ENCODE measurements at regions not wholly inside any gene's neighbourhood (a gene's known extent, or its start where the extent isn't known, plus 50 kb on each side); places are given as distances from the start of the nearest gene placed in this dataset.
"Not testable (repeated sequence)": the region's sequence is repeated elsewhere in the genome, so short reads cannot be mapped to it uniquely, and the experiment has no call there.

GRCh38 chr5:34450338-34450737, 205.8 kb upstream of the RAI14 start:
- DNase-seq = no peak

GRCh38 chr5:34452170-34452828, 203.8 kb upstream of the RAI14 start:
- DNase-seq = no peak

GRCh38 chr5:34455098-34455497, 201.0 kb upstream of the RAI14 start:
- no peak for DNase-seq

GRCh38 chr5:34459908-34460307, 196.2 kb upstream of the RAI14 start:
- DNase-seq = no peak

GRCh38 chr5:34460496-34460895, 195.6 kb upstream of the RAI14 start:
- no peak for DNase-seq

GRCh38 chr5:34464829-34465228, 191.3 kb upstream of the RAI14 start:
- no peak for DNase-seq

- not testable (repeated sequence) for DNase-seq
Observed at GRCh38 chr5:34465301-34465700, 190.8 kb upstream of the RAI14 start.

- DNase-seq = not testable (repeated sequence)
Observed at GRCh38 chr5:34466519-34467388, 189.4 kb upstream of the RAI14 start.

GRCh38 chr5:34467436-34467835, 188.7 kb upstream of the RAI14 start:
- DNase-seq = no peak

- not testable (repeated sequence) for DNase-seq
Observed at GRCh38 chr5:34467984-34468383, 188.1 kb upstream of the RAI14 start.

- no peak for DNase-seq
Observed at GRCh38 chr5:34469971-34470370, 186.2 kb upstream of the RAI14 start.

- no peak for DNase-seq
Observed at GRCh38 chr5:34474573-34475021, 181.5 kb upstream of the RAI14 start.

- DNase-seq = no peak
Observed at GRCh38 chr5:34475249-34475966, 180.7 kb upstream of the RAI14 start.

GRCh38 chr5:34476941-34477565, 179.1 kb upstream of the RAI14 start:
- no peak for DNase-seq

- DNase-seq = no peak
Observed at GRCh38 chr5:34480810-34481528, 175.2 kb upstream of the RAI14 start.

GRCh38 chr5:34483442-34484033, 172.6 kb upstream of the RAI14 start:
- no peak for DNase-seq

GRCh38 chr5:34484216-34484920, 171.8 kb upstream of the RAI14 start:
- DNase-seq = no peak

- no peak for DNase-seq
Observed at GRCh38 chr5:34485768-34486030, 170.4 kb upstream of the RAI14 start.

- DNase-seq = peak; percentile 68
Observed at GRCh38 chr5:34486160-34486848, 169.8 kb upstream of the RAI14 start.

- DNase-seq = no peak
Observed at GRCh38 chr5:34486849-34487158, 169.3 kb upstream of the RAI14 start.
